Iris pigment epithelial cell (primary cell): ENCODE measurements at regions not wholly inside any gene's neighbourhood (a gene's known extent, or its start where the extent isn't known, plus 50 kb on each side); places are given as distances from the start of the nearest gene placed in this dataset.
"Not testable (repeated sequence)": the region's sequence is repeated elsewhere in the genome, so short reads cannot be mapped to it uniquely, and the experiment has no call there.

Experiments
- DNase-seq: peaks from one replicate; pipeline ENCODE4 v3.0.0-alpha.2; 2011; ENCODE audit warnings: low read depth

GRCh38 chr4:142897518-142897917 lies 51.4 kb upstream of the INPP4B start:
- DNase-seq, result not testable (repeated sequence)

GRCh38 chr4:142900622-142901021 lies 54.5 kb upstream of the INPP4B start:
- DNase-seq, result no peak

GRCh38 chr4:142901166-142901662 lies 55.1 kb upstream of the INPP4B start:
- peak; percentile 11 for DNase-seq

GRCh38 chr4:142903617-142904016 lies 57.5 kb upstream of the INPP4B start:
- DNase-seq, result not testable (repeated sequence)

GRCh38 chr4:142909908-142910307 lies 63.8 kb upstream of the INPP4B start:
- no peak for DNase-seq

- no peak for DNase-seq
Measured at GRCh38 chr4:142913034-142913433, 66.9 kb upstream of the INPP4B start.

- DNase-seq, result peak; percentile 3
Measured at GRCh38 chr4:142913461-142914030, 67.4 kb upstream of the INPP4B start.

- no peak for DNase-seq
Measured at GRCh38 chr4:142917678-142918077, 71.6 kb upstream of the INPP4B start.

GRCh38 chr4:142922720-142923119 lies 76.6 kb upstream of the INPP4B start:
- no peak for DNase-seq

GRCh38 chr4:142923619-142924018 lies 77.5 kb upstream of the INPP4B start:
- no peak for DNase-seq

- DNase-seq, result no peak
Measured at GRCh38 chr4:142925161-142925560, 79.1 kb upstream of the INPP4B start.

GRCh38 chr4:142927721-142928120 lies 81.6 kb upstream of the INPP4B start:
- no peak for DNase-seq

GRCh38 chr4:142929526-142929925 lies 83.4 kb upstream of the INPP4B start:
- no peak for DNase-seq

GRCh38 chr4:142933207-142933606 lies 87.1 kb upstream of the INPP4B start:
- DNase-seq, result no peak

GRCh38 chr4:142940425-142941330 lies 94.6 kb upstream of the INPP4B start:
- no peak for DNase-seq

GRCh38 chr4:142944565-142944964 lies 98.5 kb upstream of the INPP4B start:
- no peak for DNase-seq

- no peak for DNase-seq
Measured at GRCh38 chr4:142952821-142953580, 106.9 kb upstream of the INPP4B start.

- no peak for DNase-seq
Measured at GRCh38 chr4:142954415-142954814, 108.3 kb upstream of the INPP4B start.

GRCh38 chr4:142955501-142955900 lies 109.4 kb upstream of the INPP4B start:
- DNase-seq, result no peak

- DNase-seq, result peak; percentile 24
Measured at GRCh38 chr4:142959173-142959572, 113.1 kb upstream of the INPP4B start.

- DNase-seq, result peak; percentile 27
Measured at GRCh38 chr4:142960126-142960525, 114.0 kb upstream of the INPP4B start.

- DNase-seq, result no peak
Measured at GRCh38 chr4:142960867-142961644, 115.0 kb upstream of the INPP4B start.
